Smooth muscle cell (in vitro differentiated cells): ENCODE measurements at regions not wholly inside any gene's neighbourhood (a gene's known extent, or its start where the extent isn't known, plus 50 kb on each side); places are given as distances from the start of the nearest gene placed in this dataset.

Source experiments
- DNase-seq: peaks from one replicate; lab custom pipeline; 2025; ENCODE audit not compliant: unreplicated experiment; lab: John Stamatoyannopoulos, UW
- H2AFZ ChIP-seq: fragments of 200-600 bp; sonication (generic); 2 replicates; pipeline ENCODE4 v1.6.0; 2016; ENCODE audit warnings: antibody characterized with exemption, low read depth, mild to moderate bottlenecking
- H3F3A ChIP-seq: fragments of 200-600 bp; sonication (generic); 2 replicates; pipeline ENCODE4 v1.6.0; 2017; ENCODE audit warnings: antibody characterized with exemption, low read depth
- H3K27ac ChIP-seq: fragments of 200-600 bp; sonication (generic); 2 replicates; pipeline ENCODE4 v1.5.1; 2016; ENCODE audit warnings: low read depth, mild to moderate bottlenecking
- H3K27me3 ChIP-seq: fragments of 200-600 bp; sonication (generic); 2 replicates; pipeline ENCODE4 v1.6.1; 2016; ENCODE audit warnings: low read depth, mild to moderate bottlenecking
- H3K36me3 ChIP-seq: fragments of 200-600 bp; sonication (generic); 2 replicates; pipeline ENCODE4 v1.5.1; 2016; ENCODE audit warnings: low read depth
- H3K4me1 ChIP-seq: fragments of 200-600 bp; sonication (generic); 2 replicates; pipeline ENCODE4 v1.5.1; 2016; ENCODE audit warnings: low read depth
- H3K4me2 ChIP-seq: fragments of 200-600 bp; sonication (generic); 2 replicates; pipeline ENCODE4 v1.6.0; 2016; ENCODE audit warnings: mild to moderate bottlenecking
- H3K4me3 ChIP-seq: fragments of 200-600 bp; sonication (generic); 2 replicates; pipeline ENCODE4 v1.5.1; 2016; ENCODE audit warnings: mild to moderate bottlenecking
- H3K79me2 ChIP-seq: fragments of 200-600 bp; sonication (generic); 2 replicates; pipeline ENCODE4 v1.6.0; 2016; ENCODE audit warnings: low read depth, mild to moderate bottlenecking
- H3K9ac ChIP-seq: fragments of 200-600 bp; sonication (generic); 2 replicates; pipeline ENCODE4 v1.6.0; 2016; ENCODE audit warnings: low read depth
- H3K9me3 ChIP-seq: fragments of 200-600 bp; sonication (generic); replicated peaks from 2 replicates; pipeline ENCODE4 v1.5.1; 2016; ENCODE audit warnings: low read depth
- H4K20me1 ChIP-seq: fragments of 200-600 bp; sonication (generic); 2 replicates; pipeline ENCODE4 v1.6.0; 2016; ENCODE audit warnings: low read depth
- WGBS: methylation state at CpG from one replicate; pipeline ENCODE4 v1.1.7; 2016; ENCODE audit warnings: low lambda C conversion rate; 5-methylcytosine and 5-hydroxymethylcytosine counted together
- TF ChIP-seq, protein P1 (sequence below): fragments of 200-600 bp; sonication (generic); IDR thresholded peaks from 2 replicates; pipeline ENCODE4 v1.5.1; 2017; ENCODE audit warnings: borderline replicate concordance, mild to moderate bottlenecking, antibody characterized with exemption; ENCODE audit not compliant: insufficient read depth, poor library complexity, severe bottlenecking

GRCh38 chr21:27024301-27024700 lies 57.4 kb upstream of the ADAMTS5 start:
- Histone ChIP-seq H3K4me3 (no peak overlapping the region), H3F3A (peaks cover 4% of the 10 kb centered on the region), H3K4me1 (no peaks in the 10 kb centered on the region), H3K79me2 (no peaks in the 10 kb centered on the region), H3K27ac (peak overlapping the region; percentile 42), H3K9ac (no peak overlapping the region), H4K20me1 (no peaks in the 10 kb centered on the region), H3K36me3 (no peaks in the 10 kb centered on the region), H2AFZ (peak overlapping the region; percentile 31), H3K27me3 (no peaks in the 10 kb centered on the region), H3K4me2 (peak overlapping the region; percentile 52), H3K9me3 (no peaks in the 10 kb centered on the region)
- TF ChIP-seq, protein P1, sequence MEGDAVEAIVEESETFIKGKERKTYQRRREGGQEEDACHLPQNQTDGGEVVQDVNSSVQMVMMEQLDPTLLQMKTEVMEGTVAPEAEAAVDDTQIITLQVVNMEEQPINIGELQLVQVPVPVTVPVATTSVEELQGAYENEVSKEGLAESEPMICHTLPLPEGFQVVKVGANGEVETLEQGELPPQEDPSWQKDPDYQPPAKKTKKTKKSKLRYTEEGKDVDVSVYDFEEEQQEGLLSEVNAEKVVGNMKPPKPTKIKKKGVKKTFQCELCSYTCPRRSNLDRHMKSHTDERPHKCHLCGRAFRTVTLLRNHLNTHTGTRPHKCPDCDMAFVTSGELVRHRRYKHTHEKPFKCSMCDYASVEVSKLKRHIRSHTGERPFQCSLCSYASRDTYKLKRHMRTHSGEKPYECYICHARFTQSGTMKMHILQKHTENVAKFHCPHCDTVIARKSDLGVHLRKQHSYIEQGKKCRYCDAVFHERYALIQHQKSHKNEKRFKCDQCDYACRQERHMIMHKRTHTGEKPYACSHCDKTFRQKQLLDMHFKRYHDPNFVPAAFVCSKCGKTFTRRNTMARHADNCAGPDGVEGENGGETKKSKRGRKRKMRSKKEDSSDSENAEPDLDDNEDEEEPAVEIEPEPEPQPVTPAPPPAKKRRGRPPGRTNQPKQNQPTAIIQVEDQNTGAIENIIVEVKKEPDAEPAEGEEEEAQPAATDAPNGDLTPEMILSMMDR, result no peak
- 10% methylated on average over 1 of the region's 1 CpG for WGBS
- no peak for DNase-seq

GRCh38 chr21:27023186-27023585 lies 56.3 kb upstream of the ADAMTS5 start:
- H3K9ac ChIP-seq, result no peak overlapping the region
- H3K9me3 ChIP-seq, result no peaks in the 10 kb centered on the region
- peaks cover 4% of the 10 kb centered on the region for H3F3A ChIP-seq
- no peak overlapping the region for H3K27ac ChIP-seq
- no peaks in the 10 kb centered on the region for H4K20me1 ChIP-seq
- no peaks in the 10 kb centered on the region for H3K27me3 ChIP-seq
- H3K36me3 ChIP-seq, result no peaks in the 10 kb centered on the region
- WGBS, result 85% methylated on average over 4 of the region's 4 CpGs
- no peak for DNase-seq
- H3K79me2 ChIP-seq, result no peaks in the 10 kb centered on the region
- TF ChIP-seq, protein P1, result no peak
- no peaks in the 10 kb centered on the region for H3K4me1 ChIP-seq
- no peak overlapping the region for H2AFZ ChIP-seq
- H3K4me3 ChIP-seq, result no peak overlapping the region
- no peak overlapping the region for H3K4me2 ChIP-seq

DNA sequence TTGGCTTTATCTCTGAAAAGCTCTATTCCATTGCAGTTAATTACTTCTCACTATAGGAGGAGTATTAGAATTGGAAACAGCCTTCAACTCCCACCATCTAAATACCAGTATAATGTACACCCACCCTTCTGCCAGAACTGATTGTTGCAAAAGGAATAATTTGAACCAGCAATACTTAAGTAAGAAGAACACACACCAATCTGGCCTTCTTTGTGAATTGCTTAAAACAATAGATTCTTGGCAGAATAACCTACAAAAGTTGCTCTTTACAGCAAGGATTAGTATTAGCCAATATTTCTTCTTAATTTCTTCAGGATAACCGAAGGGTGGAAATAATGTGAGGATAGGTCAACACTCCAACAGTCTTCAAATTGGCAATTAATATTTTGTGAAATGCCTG lies 54.9 kb upstream of the ADAMTS5 start:
- H3K9ac ChIP-seq, result no peak overlapping the region
- no peak overlapping the region for H2AFZ ChIP-seq
- H3K4me2 ChIP-seq, result no peak overlapping the region
- H3F3A ChIP-seq, result peaks cover 6% of the 10 kb centered on the region
- no peaks in the 10 kb centered on the region for H3K4me1 ChIP-seq
- no peaks in the 10 kb centered on the region for H4K20me1 ChIP-seq
- no peaks in the 10 kb centered on the region for H3K27me3 ChIP-seq
- H3K9me3 ChIP-seq, result no peaks in the 10 kb centered on the region
- H3K79me2 ChIP-seq, result no peaks in the 10 kb centered on the region
- 100% methylated on average over 1 of the region's 1 CpG for WGBS
- no peak for DNase-seq
- TF ChIP-seq, protein P1, result no peak
- H3K36me3 ChIP-seq, result no peaks in the 10 kb centered on the region
- no peak overlapping the region for H3K4me3 ChIP-seq
- no peak overlapping the region for H3K27ac ChIP-seq

- 88% methylated on average over 1 of the region's 1 CpG for WGBS
- DNase-seq, result no peak
- TF ChIP-seq, protein P1, result no peak
- no peak overlapping the region for H3K4me3 ChIP-seq
- H3K79me2 ChIP-seq, result no peaks in the 10 kb centered on the region
- no peaks in the 10 kb centered on the region for H3K9me3 ChIP-seq
- H3K4me1 ChIP-seq, result no peaks in the 10 kb centered on the region
- H4K20me1 ChIP-seq, result no peaks in the 10 kb centered on the region
- no peaks in the 10 kb centered on the region for H3K36me3 ChIP-seq
- H3K27ac ChIP-seq, result no peak overlapping the region
- H2AFZ ChIP-seq, result no peak overlapping the region
- H3K27me3 ChIP-seq, result no peaks in the 10 kb centered on the region
- no peak overlapping the region for H3K4me2 ChIP-seq
- H3K9ac ChIP-seq, result no peak overlapping the region
- peaks cover 6% of the 10 kb centered on the region for H3F3A ChIP-seq
Measured at GRCh38 chr21:27021046-27021445, 54.2 kb upstream of the ADAMTS5 start.
